GM12874 (cell line): ENCODE measurements at regions not wholly inside any gene's neighbourhood (a gene's known extent, or its start where the extent isn't known, plus 50 kb on each side); places are given as distances from the start of the nearest gene placed in this dataset.

Experiments
- CTCF ChIP-seq: IDR thresholded peaks from 2 replicates; pipeline ENCODE4 v1.5.1; 2011; ENCODE audit warnings: low read depth, mild to moderate bottlenecking, control low read depth, low read length, moderate library complexity; ENCODE audit not compliant: insufficient read depth

GRCh38 chr10:4765428-4765827 is 60.6 kb upstream of the AKR1E2 start:
- TF ChIP-seq CTCF, result no peak

GRCh38 chr10:4763960-4764428 is 62.0 kb upstream of the AKR1E2 start:
- TF ChIP-seq CTCF, result no peak

GRCh38 chr10:4763513-4763912 is 62.5 kb upstream of the AKR1E2 start:
- TF ChIP-seq CTCF, result no peak

- TF ChIP-seq CTCF, result no peak
Observed at GRCh38 chr10:4758256-4758655, 67.8 kb upstream of the AKR1E2 start.

GRCh38 chr10:4755286-4755989 is 70.6 kb upstream of the AKR1E2 start:
- no peak for TF ChIP-seq CTCF

- TF ChIP-seq CTCF, result no peak
Observed at GRCh38 chr10:4754143-4754542, 71.9 kb upstream of the AKR1E2 start.

- TF ChIP-seq CTCF, result no peak
Observed at GRCh38 chr10:4751211-4751610, 74.8 kb upstream of the AKR1E2 start.
